ENCODE measurements at regions not wholly inside any gene's neighbourhood (a gene's known extent, or its start where the extent isn't known, plus 50 kb on each side); places are given as distances from the start of the nearest gene placed in this dataset.

DNA sequence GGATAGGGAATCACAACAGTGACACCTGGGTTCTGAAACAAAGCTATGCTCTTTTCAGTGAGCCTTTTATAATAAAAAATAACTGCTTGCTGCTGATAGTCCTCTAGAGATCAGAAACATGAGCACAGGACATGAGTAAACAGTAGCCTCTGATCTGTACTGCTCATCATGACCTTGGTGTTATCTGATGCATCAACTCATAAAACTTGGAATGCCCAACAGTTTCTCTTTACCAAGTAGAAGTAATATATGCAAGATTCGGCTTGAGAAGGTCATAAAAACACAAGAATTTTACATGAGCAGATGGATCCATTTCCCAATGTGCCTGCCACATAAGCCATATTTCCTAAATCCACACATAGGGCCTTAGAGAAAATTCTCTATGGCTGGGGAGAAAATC, 318.3 kb upstream of the GRAMD2B start:
- H3K4me3 ChIP-seq (ENCODE audit: control insufficient read depth, low read depth, low read length), result no peak overlapping the region
- DNase-seq (ENCODE audit: low read depth), result peak; percentile 17
- TF ChIP-seq, protein P1, sequence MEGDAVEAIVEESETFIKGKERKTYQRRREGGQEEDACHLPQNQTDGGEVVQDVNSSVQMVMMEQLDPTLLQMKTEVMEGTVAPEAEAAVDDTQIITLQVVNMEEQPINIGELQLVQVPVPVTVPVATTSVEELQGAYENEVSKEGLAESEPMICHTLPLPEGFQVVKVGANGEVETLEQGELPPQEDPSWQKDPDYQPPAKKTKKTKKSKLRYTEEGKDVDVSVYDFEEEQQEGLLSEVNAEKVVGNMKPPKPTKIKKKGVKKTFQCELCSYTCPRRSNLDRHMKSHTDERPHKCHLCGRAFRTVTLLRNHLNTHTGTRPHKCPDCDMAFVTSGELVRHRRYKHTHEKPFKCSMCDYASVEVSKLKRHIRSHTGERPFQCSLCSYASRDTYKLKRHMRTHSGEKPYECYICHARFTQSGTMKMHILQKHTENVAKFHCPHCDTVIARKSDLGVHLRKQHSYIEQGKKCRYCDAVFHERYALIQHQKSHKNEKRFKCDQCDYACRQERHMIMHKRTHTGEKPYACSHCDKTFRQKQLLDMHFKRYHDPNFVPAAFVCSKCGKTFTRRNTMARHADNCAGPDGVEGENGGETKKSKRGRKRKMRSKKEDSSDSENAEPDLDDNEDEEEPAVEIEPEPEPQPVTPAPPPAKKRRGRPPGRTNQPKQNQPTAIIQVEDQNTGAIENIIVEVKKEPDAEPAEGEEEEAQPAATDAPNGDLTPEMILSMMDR (conservative IDR thresholded peaks at IDR 0.05; ENCODE audit: control insufficient read depth, insufficient read depth, low read depth, low read length), result no peak

DNA sequence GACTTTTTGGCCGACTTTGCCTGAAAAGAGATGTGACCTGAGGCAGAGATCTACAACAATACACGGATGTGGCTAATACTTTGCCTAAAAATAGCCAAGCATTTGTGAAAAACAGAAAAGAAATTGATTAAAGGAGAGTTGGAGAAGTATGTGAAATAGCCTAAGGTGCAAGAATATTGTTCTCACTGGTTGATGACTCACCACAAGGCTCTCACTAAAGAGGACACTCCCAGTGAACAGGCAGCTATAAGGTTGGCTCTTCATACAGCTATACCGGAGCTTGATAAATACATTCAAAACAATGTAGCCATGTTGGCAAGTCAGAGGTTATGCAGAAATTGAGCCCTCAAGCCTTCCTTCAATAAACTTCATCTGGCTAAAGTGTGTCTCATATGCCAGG, 317.2 kb upstream of the GRAMD2B start:
- TF ChIP-seq, protein P1 (conservative IDR thresholded peaks at IDR 0.05; ENCODE audit: control insufficient read depth, insufficient read depth, low read depth, low read length), result no peak
- no peak overlapping the region for H3K4me3 ChIP-seq (ENCODE audit: control insufficient read depth, low read depth, low read length)
- DNase-seq (ENCODE audit: low read depth), result peak; percentile 30

- TF ChIP-seq, protein P1 (conservative IDR thresholded peaks at IDR 0.05; ENCODE audit: control insufficient read depth, insufficient read depth, low read depth, low read length), result no peak
- H3K4me3 ChIP-seq (ENCODE audit: control insufficient read depth, low read depth, low read length), result no peak overlapping the region
- peak; percentile 2 for DNase-seq (ENCODE audit: low read depth)
Observed at GRCh38 chr5:126107381-126107780, 315.8 kb upstream of the GRAMD2B start.

DNA sequence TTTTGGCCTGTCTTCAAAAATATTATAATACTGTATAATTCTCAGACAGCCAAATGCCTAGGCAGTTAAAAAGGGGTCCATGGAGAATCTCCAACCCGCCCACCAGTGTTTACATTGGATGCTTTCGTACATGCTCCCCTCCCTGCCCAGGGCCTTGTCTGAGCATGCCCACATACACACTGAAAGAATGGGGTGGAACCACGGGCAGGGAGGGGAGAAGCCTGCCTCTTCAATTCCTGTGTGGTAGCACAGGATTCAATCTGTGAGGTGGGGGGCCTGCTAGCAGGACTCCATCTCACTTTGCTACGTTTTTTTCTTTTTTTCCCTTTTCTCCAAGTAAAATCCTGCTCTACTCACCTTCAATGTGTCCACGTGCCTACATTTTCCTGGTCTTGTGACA, 314.7 kb upstream of the GRAMD2B start:
- DNase-seq (ENCODE audit: low read depth), result no peak
- TF ChIP-seq, protein P1 (conservative IDR thresholded peaks at IDR 0.05; ENCODE audit: control insufficient read depth, insufficient read depth, low read depth, low read length), result no peak
- H3K4me3 ChIP-seq (ENCODE audit: control insufficient read depth, low read depth, low read length), result no peak overlapping the region

DNA sequence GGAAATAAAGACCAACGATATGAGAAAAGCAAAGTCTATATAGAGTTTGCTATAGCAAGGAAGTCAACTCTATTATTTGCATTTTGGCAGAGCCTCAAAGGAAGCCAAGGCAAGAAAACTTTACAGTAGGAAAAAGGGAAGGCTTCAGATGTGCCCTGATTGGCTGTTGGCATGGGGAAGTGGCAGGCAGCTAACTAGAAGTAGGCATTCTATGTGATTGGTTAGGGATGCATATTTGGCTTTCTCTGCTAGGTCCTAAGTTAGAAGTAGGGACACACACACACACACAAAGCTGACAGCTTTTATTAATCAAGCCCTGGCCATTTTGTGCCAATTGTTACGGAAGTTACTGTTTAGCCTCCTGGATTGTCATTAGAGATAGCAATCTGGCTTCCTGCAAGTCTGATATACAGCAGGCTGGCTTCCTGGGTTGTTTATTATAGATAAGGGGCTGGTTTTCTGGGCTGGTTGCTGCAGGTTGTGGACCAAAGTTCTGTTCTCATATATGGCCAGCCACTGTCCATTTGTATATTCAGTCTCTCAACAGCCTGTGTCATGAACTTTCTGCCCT, 308.1 kb upstream of the GRAMD2B start:
- DNase-seq (ENCODE audit: low read depth), result no peak
- TF ChIP-seq, protein P1 (conservative IDR thresholded peaks at IDR 0.05; ENCODE audit: control insufficient read depth, insufficient read depth, low read depth, low read length), result no peak
- no peak overlapping the region for H3K4me3 ChIP-seq (ENCODE audit: control insufficient read depth, low read depth, low read length)

DNA sequence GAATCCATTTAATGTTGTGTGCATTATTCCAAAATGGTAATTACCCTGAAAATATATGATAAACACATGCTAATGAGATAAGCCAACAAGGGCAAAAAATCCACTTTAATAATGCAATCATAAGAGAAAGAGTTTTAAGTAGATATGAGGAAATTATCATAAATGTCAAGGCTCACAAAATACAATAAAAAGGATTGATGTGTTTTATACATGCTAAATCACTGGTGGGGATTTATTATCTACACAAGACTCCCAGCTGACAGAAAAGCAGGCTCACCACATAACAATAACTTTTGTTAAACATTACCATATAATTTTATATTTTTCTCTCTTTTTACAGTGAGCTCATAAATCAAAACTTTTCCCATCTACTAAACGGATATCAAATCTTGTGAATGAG, 306.2 kb upstream of the GRAMD2B start:
- no peak overlapping the region for H3K4me3 ChIP-seq (ENCODE audit: control insufficient read depth, low read depth, low read length)
- no peak for DNase-seq (ENCODE audit: low read depth)
- TF ChIP-seq, protein P1 (conservative IDR thresholded peaks at IDR 0.05; ENCODE audit: control insufficient read depth, insufficient read depth, low read depth, low read length), result no peak

Measured in fibroblast of mammary gland (primary cell).